GM12878 (cell line): ENCODE measurements at regions not wholly inside any gene's neighbourhood (a gene's known extent, or its start where the extent isn't known, plus 50 kb on each side); places are given as distances from the start of the nearest gene placed in this dataset.

ENCODE experiments used
- CHD2 ChIP-seq: IDR thresholded peaks from 2 replicates; pipeline ENCODE4 v1.6.1; 2011; ENCODE audit warnings: low read depth, low read length, improper control_type of control experiment, borderline replicate concordance
- CREB1 ChIP-seq: IDR thresholded peaks from 2 replicates; pipeline ENCODE4 v1.6.1; 2012; ENCODE audit warnings: low read depth, mild to moderate bottlenecking, inconsistent platforms
- CREM ChIP-seq: IDR thresholded peaks from 2 replicates; pipeline ENCODE4 v1.6.1; 2014; ENCODE audit warnings: antibody characterized with exemption, low read depth
- CTCF ChIP-seq, 3 experiments: IDR thresholded peaks in 2 of 3; conservative IDR thresholded peaks in 1 of 3; 2 replicates each; pipeline ENCODE4 v1.5.1; 2011; ENCODE audit warnings: low read depth in 3 of 3, low read length in 3 of 3, mild to moderate bottlenecking in 3 of 3, control low read depth in 2 of 3, moderate library complexity in 2 of 3, inconsistent platforms in 1 of 3, mixed read lengths in 1 of 3; ENCODE audit not compliant: control insufficient read depth in 2 of 3, insufficient read depth in 1 of 3; ENCODE audit errors: extremely low read depth in 1 of 3
- E2F4 ChIP-seq: IDR thresholded peaks from 2 replicates; pipeline ENCODE4 v1.6.1; 2012; ENCODE audit warnings: low read depth, low read length, improper control_type of control experiment
- EP300 ChIP-seq, 2 experiments: fragments of 150-350 bp in 1 of 2; IDR thresholded peaks; 2 replicates each; pipeline ENCODE4 v1.6.1; 2011 to 2012; ENCODE audit warnings: low read depth in 2 of 2, low read length in 2 of 2, borderline replicate concordance in 1 of 2, improper control_type of control experiment in 1 of 2, inconsistent platforms in 1 of 2; ENCODE audit not compliant: control insufficient read depth in 1 of 2
- HDAC6 ChIP-seq: fragments of 200-600 bp; sonication (generic); IDR thresholded peaks from one replicate; pipeline ENCODE4 v1.8.0; 2017; ENCODE audit warnings: antibody characterized with exemption; ENCODE audit not compliant: unreplicated experiment
- MAX ChIP-seq: IDR thresholded peaks from 2 replicates; pipeline ENCODE4 v1.6.1; 2012; ENCODE audit warnings: low read depth, low read length, improper control_type of control experiment
- NRF1 ChIP-seq: conservative IDR thresholded peaks from 2 replicates; pipeline ENCODE4 v1.6.1; 2011; ENCODE audit warnings: mild to moderate bottlenecking, low read depth, low read length, improper control_type of control experiment
- POLR2A ChIP-seq: IDR thresholded peaks from 2 replicates; pipeline ENCODE4 v1.6.1; 2011; ENCODE audit warnings: low read depth, mild to moderate bottlenecking, low read length
- TARDBP ChIP-seq: IDR thresholded peaks from 2 replicates; pipeline ENCODE4 v1.6.1; 2016; ENCODE audit warnings: borderline replicate concordance

GRCh38 chr7:43058271-43059066 lies 54.0 kb upstream of the HECW1 start:
- TF ChIP-seq MAX (no peak), EP300 (IDR thresholded peaks at IDR 0.05; ENCODE audit: borderline replicate concordance in 1 of 2, control insufficient read depth in 1 of 2, low read depth in 2 of 2, low read length in 2 of 2) (no peak), HDAC6 (no peak), E2F4 (no peak), CTCF (IDR thresholded peaks at IDR 0.05 in 2 of 3, conservative IDR thresholded peaks at IDR 0.05 in 1 of 3; ENCODE audit: control insufficient read depth in 2 of 3, extremely low read depth in 1 of 3, insufficient read depth in 1 of 3, low read depth in 3 of 3, low read length in 3 of 3) (no peak), CREM (no peak), CHD2 (no peak), TARDBP (no peak), POLR2A (no peak), NRF1 (no peak), CREB1 (no peak)
